Activated naive CD4-positive, alpha-beta T cell (primary cell): ENCODE measurements at regions not wholly inside any gene's neighbourhood (a gene's known extent, or its start where the extent isn't known, plus 50 kb on each side); places are given as distances from the start of the nearest gene placed in this dataset.

Experiments
- DNase-seq, 4 experiments: peaks; one replicate each; lab custom pipeline; 2025; lab: John Stamatoyannopoulos, UW

GRCh38 chr3:17945799-17946399, 203.5 kb upstream of the TBC1D5 start:
- DNase-seq, result no peak

- no peak for DNase-seq
These were observed 202.8 kb upstream of the TBC1D5 start for GRCh38 chr3:17945018-17945798.

GRCh38 chr3:17942856-17943255, 200.4 kb upstream of the TBC1D5 start:
- DNase-seq, result no peak

GRCh38 chr3:17941766-17942165, 199.3 kb upstream of the TBC1D5 start:
- no peak for DNase-seq

GRCh38 chr3:17941152-17941551, 198.7 kb upstream of the TBC1D5 start:
- DNase-seq, result no peak

GRCh38 chr3:17939157-17939556, 196.7 kb upstream of the TBC1D5 start:
- DNase-seq, result no peak

- no peak for DNase-seq
These were observed 195.9 kb upstream of the TBC1D5 start for GRCh38 chr3:17938313-17938712.

- DNase-seq, result no peak
These were observed 194.5 kb upstream of the TBC1D5 start for GRCh38 chr3:17936736-17937480.

GRCh38 chr3:17935222-17935621, 192.8 kb upstream of the TBC1D5 start:
- no peak for DNase-seq

GRCh38 chr3:17932136-17932771, 189.8 kb upstream of the TBC1D5 start:
- DNase-seq, result no peak

- DNase-seq, result no peak
These were observed 188.7 kb upstream of the TBC1D5 start for GRCh38 chr3:17931131-17931530.

GRCh38 chr3:17928502-17929145, 186.2 kb upstream of the TBC1D5 start:
- no peak for DNase-seq

GRCh38 chr3:17927036-17927435, 184.6 kb upstream of the TBC1D5 start:
- no peak for DNase-seq

- DNase-seq, result no peak
These were observed 172.9 kb upstream of the TBC1D5 start for GRCh38 chr3:17915341-17915740.

- DNase-seq, result no peak
These were observed 170.9 kb upstream of the TBC1D5 start for GRCh38 chr3:17913359-17913758.

- no peak for DNase-seq
These were observed 169.7 kb upstream of the TBC1D5 start for GRCh38 chr3:17911986-17912760.

GRCh38 chr3:17910922-17911321, 168.5 kb upstream of the TBC1D5 start:
- DNase-seq, result no peak

GRCh38 chr3:17909714-17910113, 167.3 kb upstream of the TBC1D5 start:
- no peak for DNase-seq

- DNase-seq, result no peak
These were observed 166.2 kb upstream of the TBC1D5 start for GRCh38 chr3:17908399-17909191.

- no peak for DNase-seq
These were observed 163.6 kb upstream of the TBC1D5 start for GRCh38 chr3:17905996-17906395.
